HEK293 (cell line): ENCODE measurements at regions not wholly inside any gene's neighbourhood (a gene's known extent, or its start where the extent isn't known, plus 50 kb on each side); places are given as distances from the start of the nearest gene placed in this dataset.

Experiments
- CTCF ChIP-seq: fragments of 450-650 bp; formaldehyde crosslinking; IDR thresholded peaks from 2 replicates; pipeline ENCODE4 v1.5.1; 2016; ENCODE audit warnings: missing biosample characterization, missing genetic modification characterization
- GLI4 ChIP-seq: fragments of 450-650 bp; formaldehyde crosslinking; IDR thresholded peaks from 2 replicates; pipeline ENCODE4 v1.5.1; 2016; ENCODE audit warnings: missing biosample characterization, missing genetic modification characterization
- INSM2 ChIP-seq: fragments of 450-650 bp; formaldehyde crosslinking; IDR thresholded peaks from 2 replicates; pipeline ENCODE4 v1.5.1; 2016; ENCODE audit warnings: missing biosample characterization, missing genetic modification characterization
- SP2 ChIP-seq: fragments of 450-650 bp; formaldehyde crosslinking; IDR thresholded peaks from 2 replicates; pipeline ENCODE4 v1.5.1; 2016; ENCODE audit warnings: missing biosample characterization, missing genetic modification characterization
- YY1 ChIP-seq: fragments of 450-650 bp; formaldehyde crosslinking; IDR thresholded peaks from 2 replicates; pipeline ENCODE4 v1.5.1; 2018; ENCODE audit warnings: missing biosample characterization, missing genetic modification characterization
- ZNF473 ChIP-seq: fragments of 450-650 bp; formaldehyde crosslinking; IDR thresholded peaks from 2 replicates; pipeline ENCODE4 v1.5.1; 2017; ENCODE audit warnings: missing biosample characterization, missing genetic modification characterization
- ZNF510 ChIP-seq: fragments of 450-650 bp; formaldehyde crosslinking; IDR thresholded peaks from 2 replicates; pipeline ENCODE4 v1.5.1; 2018; ENCODE audit warnings: mild to moderate bottlenecking, missing genetic modification characterization, missing biosample characterization; ENCODE audit not compliant: insufficient replicate concordance
- ZNF549 ChIP-seq: fragments of 450-650 bp; IDR thresholded peaks from 2 replicates; pipeline ENCODE4 v1.5.1; 2018; ENCODE audit warnings: missing biosample characterization, missing genetic modification characterization, mild to moderate bottlenecking, inconsistent platforms, moderate library complexity
- ZNF660 ChIP-seq: fragments of 450-650 bp; IDR thresholded peaks from 2 replicates; pipeline ENCODE4 v1.5.1; 2018; ENCODE audit warnings: missing biosample characterization, mild to moderate bottlenecking, missing genetic modification characterization
- ZNF707 ChIP-seq: fragments of 450-650 bp; formaldehyde crosslinking; IDR thresholded peaks from 2 replicates; pipeline ENCODE4 v1.5.1; 2016; ENCODE audit warnings: missing biosample characterization, missing genetic modification characterization

- TF ChIP-seq CTCF (tag by site-specific recombination) = no peak
- no peak for TF ChIP-seq ZNF549 (tag by site-specific recombination)
- no peak for TF ChIP-seq ZNF660 (tag by site-specific recombination)
- no peak for TF ChIP-seq YY1 (tag by site-specific recombination)
- TF ChIP-seq GLI4 (tag by site-specific recombination) = no peak
- no peak for TF ChIP-seq ZNF473 (tag by site-specific recombination)
- no peak for TF ChIP-seq SP2 (tag by site-specific recombination)
- TF ChIP-seq INSM2 (tag by site-specific recombination) = no peak
- TF ChIP-seq ZNF510 (tag by site-specific recombination) = no peak
- no peak for TF ChIP-seq ZNF707 (tag by site-specific recombination)
These were observed 289.9 kb upstream of the MC4R start for GRCh38 chr18:60662491-60662890.
